Colonic mucosa (tissue), 4 donors: ENCODE measurements at regions not wholly inside any gene's neighbourhood (a gene's known extent, or its start where the extent isn't known, plus 50 kb on each side); places are given as distances from the start of the nearest gene placed in this dataset.
A peak's percentile ranks its signal among the peaks of the same experiment; 100 is the strongest.

Source experiments
- DNase-seq: peaks from one replicate; pipeline ENCODE4 v3.0.0-alpha.2; 2020
- H3K27ac ChIP-seq: fragments of 200-600 bp; one replicate; pipeline ENCODE4 v1.8.0; 2021
- H3K27me3 ChIP-seq: fragments of 200-600 bp; one replicate; pipeline ENCODE4 v1.8.0; 2021
- H3K36me3 ChIP-seq: fragments of 200-600 bp; one replicate; pipeline ENCODE4 v1.8.0; 2021
- H3K4me1 ChIP-seq: fragments of 200-600 bp; one replicate; pipeline ENCODE4 v1.8.0; 2021; ENCODE audit warnings: mild to moderate bottlenecking
- H3K4me3 ChIP-seq: fragments of 200-600 bp; one replicate; pipeline ENCODE4 v1.8.0; 2021
- H3K9ac ChIP-seq, 2 donors: one replicate each; pipeline ENCODE4 v1.7.0; 2013; ENCODE audit warnings: control low read depth in 2 of 2, low read depth in 2 of 2, low read length in 2 of 2
- H3K9me3 ChIP-seq: fragments of 200-600 bp; one replicate; pipeline ENCODE4 v1.8.0; 2021
- CTCF ChIP-seq: fragments of 200-600 bp; IDR thresholded peaks from one replicate; pipeline ENCODE4 v1.8.0; 2022; ENCODE audit warnings: antibody characterized with exemption, mild to moderate bottlenecking
- intact Hi-C: fragments of 100-400 bp; cut with DNase I; formaldehyde crosslinking; loops from one replicate; pipeline ENCODE4 v1.14.1; 2022
- donor health status: healthy.
- donor health status: DM: no; HTN: no; CAD: no.
- donor health status: DM: no; HTN: no; CAD: no.

DNA sequence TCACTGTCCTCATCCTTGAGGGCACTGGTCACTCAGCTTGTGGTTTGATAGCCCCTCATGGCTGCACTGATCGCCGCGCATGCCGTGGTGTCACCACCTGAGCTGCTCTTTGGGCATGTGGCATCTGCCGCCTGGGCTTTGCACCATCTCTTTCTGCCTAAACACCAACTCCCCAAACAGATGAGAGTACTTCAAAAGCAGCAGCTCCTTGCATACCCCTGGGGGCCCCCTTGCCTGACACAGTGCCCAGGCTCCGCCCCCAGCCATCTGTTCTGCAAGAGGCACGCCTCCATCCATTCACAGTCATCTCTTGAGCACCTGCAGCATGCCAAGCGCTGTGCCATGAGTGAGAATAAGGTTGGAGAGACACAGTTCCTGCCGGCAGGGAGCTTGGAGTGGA is 104.5 kb upstream of the B3GAT1 start:
- Histone ChIP-seq H3K4me3 (no peak overlapping the region), H3K36me3 (no peaks in the 10 kb centered on the region), H3K27ac (no peak overlapping the region), H3K27me3 (no peaks in the 10 kb centered on the region), H3K9me3 (no peaks in the 10 kb centered on the region), H3K4me1 (peaks cover 8% of the 10 kb centered on the region), H3K9ac (no peak overlapping the region)
- intact Hi-C loops, result no loop called here
- TF ChIP-seq CTCF, result no peak
- no peak for DNase-seq

GRCh38 chr11:134515081-134515960 is 103.3 kb upstream of the B3GAT1 start:
- intact Hi-C loops, result no loop called here
- H3K4me3 ChIP-seq, result no peak overlapping the region
- H3K36me3 ChIP-seq, result no peaks in the 10 kb centered on the region
- no peaks in the 10 kb centered on the region for H3K9me3 ChIP-seq
- TF ChIP-seq CTCF, result no peak
- H3K4me1 ChIP-seq, result peaks cover 8% of the 10 kb centered on the region
- no peak overlapping the region for H3K27ac ChIP-seq
- H3K27me3 ChIP-seq, result no peaks in the 10 kb centered on the region
- H3K9ac ChIP-seq, result peak overlapping the region; percentile 48 to 49
- DNase-seq, result peak; percentile 57

GRCh38 chr11:134514354-134514951 is 102.4 kb upstream of the B3GAT1 start:
- H3K27ac ChIP-seq, result no peak overlapping the region
- H3K36me3 ChIP-seq, result no peaks in the 10 kb centered on the region
- H3K9ac ChIP-seq, result peak overlapping the region in 1 of 2 donors; percentile 48
- H3K4me1 ChIP-seq, result peaks cover 8% of the 10 kb centered on the region
- no peaks in the 10 kb centered on the region for H3K27me3 ChIP-seq
- intact Hi-C loops, result no loop called here
- no peak for TF ChIP-seq CTCF
- H3K4me3 ChIP-seq, result no peak overlapping the region
- no peak for DNase-seq
- no peaks in the 10 kb centered on the region for H3K9me3 ChIP-seq

- no peak for TF ChIP-seq CTCF
- Histone ChIP-seq H3K27me3 (no peaks in the 10 kb centered on the region), H3K4me3 (no peak overlapping the region), H3K9ac (no peak overlapping the region), H3K4me1 (peaks cover 8% of the 10 kb centered on the region), H3K36me3 (no peaks in the 10 kb centered on the region), H3K9me3 (no peaks in the 10 kb centered on the region), H3K27ac (no peak overlapping the region)
- intact Hi-C loops, result no loop called here
- DNase-seq, result no peak
These were observed 101.6 kb upstream of the B3GAT1 start for GRCh38 chr11:134513585-134514120.

DNA sequence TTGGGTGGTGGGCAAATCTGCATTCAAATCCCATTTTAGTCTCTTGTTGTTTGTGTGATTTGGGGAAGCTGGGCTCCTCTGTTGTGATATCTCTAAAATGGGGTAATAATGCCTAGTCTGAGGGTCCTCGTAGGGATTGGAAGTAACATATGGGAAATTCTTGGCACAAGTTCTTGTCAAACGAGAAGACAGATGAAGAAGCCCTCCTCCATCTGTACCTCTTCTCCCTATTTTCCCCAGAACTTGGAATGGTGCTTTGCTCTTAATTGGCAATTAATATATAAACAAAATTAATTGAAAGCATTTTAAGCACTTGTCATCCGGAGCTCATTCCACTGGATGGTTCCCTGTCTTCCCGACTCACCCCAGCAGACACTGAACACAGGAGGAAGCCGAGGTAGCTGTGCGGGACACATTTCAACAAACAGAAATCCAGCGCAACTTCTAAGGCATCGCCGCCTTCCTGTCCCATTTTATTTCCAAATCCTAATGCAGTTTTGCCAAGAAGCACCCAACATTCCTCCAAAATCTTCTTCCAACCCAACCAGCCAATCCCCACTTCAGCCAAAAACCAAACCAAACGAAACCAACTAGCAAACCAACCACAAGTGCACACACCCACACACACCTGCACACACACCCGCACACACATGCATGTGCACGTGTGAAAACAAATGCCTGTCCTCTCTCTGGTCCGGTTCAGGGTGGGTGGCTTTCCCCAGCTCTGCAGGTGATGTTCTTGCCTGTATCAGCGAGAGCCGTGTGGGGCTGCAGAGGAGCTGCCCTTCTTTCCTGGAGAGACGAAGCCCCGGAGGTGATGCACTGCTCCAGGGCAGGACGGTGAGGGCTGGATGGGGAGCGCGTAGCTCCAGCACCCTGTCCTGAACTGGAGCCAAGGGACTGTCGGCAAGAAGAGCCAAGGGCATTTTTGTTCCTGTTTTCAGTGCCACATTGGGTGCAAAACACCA is 100.8 kb upstream of the B3GAT1 start:
- H3K9me3 ChIP-seq, result no peaks in the 10 kb centered on the region
- H3K36me3 ChIP-seq, result no peaks in the 10 kb centered on the region
- no peak for DNase-seq
- H3K4me3 ChIP-seq, result no peak overlapping the region
- peaks cover 8% of the 10 kb centered on the region for H3K4me1 ChIP-seq
- TF ChIP-seq CTCF, result no peak
- no peak overlapping the region for H3K9ac ChIP-seq
- no peak overlapping the region for H3K27ac ChIP-seq
- intact Hi-C loops, result no loop called here
- no peaks in the 10 kb centered on the region for H3K27me3 ChIP-seq
